D341Med (cell line): ENCODE measurements at regions not wholly inside any gene's neighbourhood (a gene's known extent, or its start where the extent isn't known, plus 50 kb on each side); places are given as distances from the start of the nearest gene placed in this dataset.
A peak's percentile ranks its signal among the peaks of the same experiment; 100 is the strongest.

Experiments used
- DNase-seq: peaks from one replicate; pipeline ENCODE4 v3.0.0; 2012; ENCODE audit warnings: low spot score

DNA sequence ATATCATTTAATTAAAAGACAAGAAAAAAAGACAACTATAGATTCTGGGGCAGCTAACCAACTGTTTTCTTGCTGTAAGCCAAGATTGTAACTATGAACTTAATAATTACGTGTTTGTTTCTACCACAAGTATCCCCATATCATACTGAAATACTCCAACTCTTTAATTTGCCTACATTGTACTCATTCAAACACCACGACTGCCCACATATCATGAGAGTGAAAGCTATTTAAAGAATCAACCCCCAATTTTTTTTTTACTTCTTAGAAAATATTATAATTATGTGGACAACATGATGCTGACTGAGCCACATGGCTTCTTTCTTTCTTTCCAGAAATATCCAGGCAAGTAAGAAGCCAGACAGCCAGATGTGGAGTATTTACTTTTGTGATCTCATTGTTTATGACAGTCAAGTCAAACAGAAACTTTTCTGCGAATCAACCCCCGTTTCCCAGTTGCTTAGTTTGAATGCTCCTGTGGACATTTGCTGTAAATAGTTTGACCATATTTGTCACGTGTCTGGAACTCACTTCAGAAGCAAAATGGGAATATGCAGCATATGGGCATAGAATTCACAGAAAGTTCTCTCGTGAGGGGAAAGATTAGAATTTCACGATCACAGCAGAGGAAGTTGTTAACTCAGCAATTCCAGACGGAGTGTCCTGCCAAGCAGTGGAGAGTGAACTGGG, 126.8 kb upstream of the PSMD7 start:
- no peak for DNase-seq

DNA sequence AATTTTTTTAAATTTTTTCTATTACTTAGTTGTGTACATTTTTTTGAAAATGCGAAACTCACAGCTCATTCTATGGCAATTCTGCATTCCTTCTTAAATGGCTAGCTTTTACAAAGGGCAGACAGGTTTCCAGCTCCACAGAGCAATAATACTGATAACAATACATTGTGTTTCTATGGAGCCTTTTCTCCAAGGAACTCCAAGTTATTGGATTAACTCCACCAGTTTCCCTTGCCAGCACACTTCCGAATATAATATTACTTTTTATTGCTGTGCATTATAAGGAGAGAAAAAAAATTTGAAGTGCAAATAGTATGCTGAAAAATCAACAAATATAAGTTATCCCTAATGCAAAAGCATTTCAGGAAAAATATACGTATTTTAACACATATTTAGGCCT, 127.5 kb upstream of the PSMD7 start:
- DNase-seq, result no peak

DNA sequence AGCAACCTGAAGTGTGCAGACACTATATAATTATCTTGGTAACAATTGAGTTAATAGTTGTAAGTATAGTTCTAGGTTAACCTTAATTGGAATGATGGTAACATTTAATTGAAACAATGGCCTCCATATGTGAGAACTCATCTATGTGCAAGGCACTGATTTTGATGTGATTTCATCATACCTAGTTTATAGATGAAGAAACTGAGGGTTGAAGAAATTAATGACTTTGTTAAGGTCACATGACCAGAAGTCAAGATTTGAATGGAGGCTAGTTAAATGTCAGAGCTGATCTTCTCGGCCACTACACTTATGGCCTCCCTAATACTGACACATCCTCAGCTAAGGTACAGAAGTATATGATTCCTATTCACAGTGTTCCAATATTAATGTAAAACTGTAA, 128.2 kb upstream of the PSMD7 start:
- DNase-seq, result no peak

DNA sequence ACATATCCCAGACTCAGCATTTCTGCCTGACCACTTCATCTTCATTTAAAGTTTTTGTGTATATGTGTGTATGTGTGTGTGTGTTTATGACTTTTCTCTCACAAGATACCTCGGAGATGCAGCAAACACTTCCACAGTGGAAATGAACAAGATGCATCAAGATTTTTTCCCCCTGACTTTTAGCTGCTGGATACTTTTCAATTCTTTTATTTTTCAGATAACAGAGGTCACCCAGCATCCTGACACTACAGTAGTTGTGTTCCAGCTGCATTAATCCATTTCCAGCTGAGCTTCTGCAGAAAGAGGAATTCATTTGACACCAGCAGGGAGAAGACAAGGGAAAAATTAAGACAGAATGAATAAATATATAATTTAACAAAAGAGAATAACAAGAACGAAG, 130.2 kb upstream of the PSMD7 start:
- no peak for DNase-seq

DNA sequence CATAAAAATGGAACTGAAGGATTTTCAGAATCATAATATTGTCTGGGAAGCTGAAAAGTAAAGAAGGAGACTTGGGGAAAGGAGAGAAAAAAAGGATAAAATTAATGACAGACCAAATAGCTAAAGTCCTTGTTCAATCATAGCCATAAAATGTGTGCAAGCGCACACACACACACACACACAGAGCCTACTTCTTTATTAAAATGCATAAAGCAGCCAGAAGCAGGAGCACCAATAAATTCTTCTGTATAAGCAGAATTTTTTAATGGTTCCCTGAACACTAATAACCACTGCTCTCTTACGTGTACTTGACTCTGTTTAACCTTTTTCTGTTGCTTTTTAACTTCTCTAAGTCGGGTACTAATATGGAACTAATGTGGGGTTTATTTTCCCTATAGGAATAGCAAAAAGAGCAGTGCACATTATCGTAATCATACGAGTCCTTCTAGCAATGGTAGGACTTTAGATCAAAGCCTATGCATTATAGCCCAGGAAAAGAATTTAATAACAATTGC, 131.0 kb upstream of the PSMD7 start:
- no peak for DNase-seq

DNA sequence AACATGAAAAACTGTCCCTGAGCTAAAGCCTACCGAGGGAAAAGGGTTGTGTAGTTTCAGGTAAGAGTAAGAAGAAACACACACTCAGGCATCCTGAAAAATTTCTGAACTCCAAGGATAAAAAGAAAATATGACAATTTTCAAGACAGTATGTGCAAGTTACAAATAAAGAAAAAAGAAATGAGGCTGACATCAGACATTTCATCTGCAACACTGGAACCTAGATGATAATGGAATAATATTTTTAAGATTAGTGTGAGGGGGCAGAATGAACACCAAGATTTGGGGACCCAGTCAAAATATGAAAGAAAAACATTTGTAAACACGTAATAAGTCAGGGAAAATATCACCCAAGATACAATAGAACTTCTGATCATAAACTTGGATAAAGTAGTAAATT, 135.9 kb upstream of the PSMD7 start:
- no peak for DNase-seq

DNA sequence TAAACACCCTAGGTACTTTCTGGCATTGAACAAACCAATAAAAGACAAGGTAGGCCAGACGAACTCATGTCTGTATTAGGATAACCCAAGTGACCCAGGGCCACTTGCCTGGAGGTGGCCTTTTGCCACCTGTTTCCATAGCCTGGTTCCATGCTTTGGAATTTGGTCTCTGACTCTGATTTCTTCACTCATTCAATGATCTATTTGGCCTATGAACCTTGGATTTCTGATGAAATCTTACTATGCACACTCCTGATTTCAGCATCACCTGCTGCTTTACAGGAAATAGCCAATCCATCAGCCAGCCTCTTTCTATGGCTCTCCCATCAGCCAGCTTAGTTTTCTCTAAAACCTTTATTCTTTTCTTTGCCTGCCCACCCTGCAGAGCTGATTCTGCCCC, 142.8 kb upstream of the PSMD7 start:
- no peak for DNase-seq

DNA sequence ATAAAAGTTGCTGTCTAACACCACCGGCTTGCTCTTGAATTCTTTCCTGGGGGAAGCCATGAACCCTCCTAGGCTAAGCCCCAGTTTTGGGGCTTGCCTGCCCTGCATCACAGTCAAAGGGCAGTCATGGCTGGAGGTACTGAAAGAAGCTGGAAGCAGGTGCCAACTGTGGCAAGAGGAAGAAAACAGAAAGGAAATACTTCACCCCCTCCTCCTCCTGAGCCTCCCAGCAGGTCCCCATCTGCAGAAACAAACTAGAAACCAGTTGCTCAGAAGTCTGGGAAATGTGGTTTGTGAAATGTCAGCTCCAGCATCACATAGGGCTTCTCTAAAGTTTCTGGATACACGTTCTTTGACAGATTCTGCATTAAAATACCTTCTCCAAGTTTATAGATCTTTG, 150.0 kb upstream of the PSMD7 start:
- no peak for DNase-seq

DNA sequence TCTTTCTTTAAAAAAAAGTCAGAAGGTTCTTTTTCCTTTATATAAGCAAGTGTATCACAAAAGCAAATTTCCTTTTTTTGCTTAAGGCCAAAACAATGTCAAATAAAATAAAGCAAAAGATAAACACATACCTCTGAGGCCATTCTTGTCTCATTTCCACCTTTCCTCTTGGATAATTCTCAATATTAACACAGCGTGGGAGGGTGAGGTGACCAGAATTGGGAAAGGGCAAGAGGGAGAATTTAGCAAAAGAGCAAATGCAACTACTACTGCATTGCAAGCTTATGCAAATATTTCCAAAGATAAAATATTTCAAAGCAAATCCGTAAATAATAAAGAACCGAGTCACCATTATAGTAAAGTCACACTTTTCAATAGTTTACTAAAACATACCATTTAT, 153.4 kb upstream of the PSMD7 start:
- DNase-seq, result no peak

DNA sequence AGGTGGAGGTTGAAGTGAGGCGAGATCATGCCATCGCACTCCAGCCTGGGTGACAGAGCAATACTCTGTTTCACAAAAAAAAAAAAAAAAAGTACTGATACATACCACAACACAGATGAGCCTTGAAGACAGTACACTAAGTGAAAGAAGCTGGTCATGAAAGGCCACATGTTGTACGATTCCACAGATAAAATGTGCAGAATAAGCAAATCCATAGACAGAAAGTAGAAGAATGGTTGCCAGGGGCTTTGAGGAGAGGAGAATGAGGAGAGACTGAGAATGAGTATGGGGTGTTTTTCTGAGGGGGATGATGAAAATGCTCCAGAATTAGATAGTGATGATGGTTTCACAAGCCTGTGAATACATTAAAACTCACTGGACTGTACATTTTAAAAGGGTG, 155.6 kb upstream of the PSMD7 start:
- DNase-seq, result no peak

DNA sequence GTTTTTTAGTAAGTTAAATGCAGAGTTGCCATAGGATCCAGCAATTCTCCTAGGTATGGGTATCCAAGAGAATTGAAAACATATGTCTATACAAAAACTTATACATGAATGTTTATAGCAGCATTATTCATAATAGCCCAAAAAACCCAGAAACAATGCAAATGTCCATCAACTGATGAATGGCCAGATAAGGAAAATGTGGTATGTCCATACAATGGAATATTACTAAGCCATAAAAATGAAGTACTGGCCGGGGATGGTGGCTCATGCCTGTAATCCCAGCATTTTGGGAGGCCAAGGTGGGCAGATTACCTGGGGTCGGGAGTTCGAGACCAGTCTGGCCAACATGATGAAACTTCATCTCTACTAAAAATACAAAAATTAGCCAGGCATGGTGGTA, 156.1 kb upstream of the PSMD7 start:
- DNase-seq, result no peak

DNA sequence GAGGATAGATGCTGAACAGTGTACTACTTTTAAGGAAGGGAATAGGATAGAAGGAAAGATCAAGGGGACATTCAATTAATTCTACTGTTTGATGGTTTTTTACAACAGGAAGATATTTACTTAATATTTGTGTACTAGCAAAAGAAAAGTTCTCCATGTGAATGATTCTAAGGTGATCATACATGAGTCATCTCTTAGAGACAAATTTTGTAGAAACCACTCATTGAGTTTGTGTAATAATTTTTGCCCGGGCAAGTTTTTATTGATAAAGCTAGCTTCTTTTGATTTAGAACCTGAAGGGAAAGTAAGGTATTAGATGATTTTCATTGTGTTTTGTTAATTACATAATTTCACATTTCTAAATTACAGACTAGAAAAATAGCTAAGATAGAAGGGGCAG, 172.8 kb upstream of the PSMD7 start:
- no peak for DNase-seq

DNA sequence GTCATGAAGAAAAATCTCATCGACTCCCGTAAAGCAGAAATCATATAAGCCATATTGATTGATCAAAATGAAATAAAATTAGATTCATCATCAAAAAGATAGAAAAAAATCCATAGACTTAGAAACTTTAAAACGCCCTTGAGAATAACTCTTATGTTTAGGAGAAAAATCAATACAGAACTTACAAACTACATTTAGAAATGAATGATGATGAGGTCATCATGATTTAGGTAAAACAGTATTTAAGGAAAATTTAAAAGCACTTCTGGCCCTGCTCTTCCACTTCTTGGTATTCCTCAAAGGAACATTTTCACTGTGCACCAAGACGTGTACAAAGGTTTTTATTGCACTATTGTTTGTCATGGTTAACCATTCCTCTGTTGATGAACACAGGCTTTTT, 173.4 kb upstream of the PSMD7 start:
- DNase-seq, result no peak

DNA sequence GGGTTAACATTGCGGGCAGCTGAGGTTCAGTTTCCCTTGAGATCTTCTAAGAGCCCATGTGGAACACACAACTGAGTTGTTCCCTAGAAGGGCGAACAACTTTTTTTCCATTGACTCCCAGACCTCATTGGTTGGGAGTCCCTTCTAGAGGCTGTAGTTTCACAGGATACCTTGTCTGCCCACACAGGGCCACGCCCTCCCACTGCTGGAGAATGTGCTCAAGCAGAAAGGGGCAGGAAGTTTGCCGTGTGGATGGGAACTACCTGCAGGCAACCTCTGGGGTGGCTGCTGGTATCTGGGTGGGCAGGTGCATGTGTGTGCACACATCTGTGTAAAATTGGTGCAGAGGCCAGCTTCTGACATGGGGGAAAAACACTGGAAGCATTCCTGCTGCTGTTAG, 178.8 kb upstream of the PSMD7 start:
- no peak for DNase-seq

DNA sequence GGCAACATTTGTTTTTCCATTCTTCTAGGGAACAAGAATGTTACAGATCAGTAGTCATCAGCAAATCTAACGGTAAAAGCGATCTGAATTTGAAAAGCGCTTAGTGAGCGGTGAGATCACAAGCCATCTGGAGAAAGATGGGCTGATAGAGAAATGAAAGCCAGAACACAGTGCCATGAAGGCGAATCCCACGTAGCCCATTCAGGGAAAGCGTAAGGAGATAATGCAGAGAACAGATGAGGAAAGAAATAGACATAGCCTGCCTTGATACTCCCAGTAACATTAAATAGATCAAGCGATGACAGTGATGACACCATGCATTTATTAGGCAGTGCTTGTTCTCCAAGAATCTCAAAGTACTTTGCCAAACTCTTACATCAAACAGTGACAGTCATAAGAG, 183.1 kb upstream of the PSMD7 start:
- no peak for DNase-seq

DNA sequence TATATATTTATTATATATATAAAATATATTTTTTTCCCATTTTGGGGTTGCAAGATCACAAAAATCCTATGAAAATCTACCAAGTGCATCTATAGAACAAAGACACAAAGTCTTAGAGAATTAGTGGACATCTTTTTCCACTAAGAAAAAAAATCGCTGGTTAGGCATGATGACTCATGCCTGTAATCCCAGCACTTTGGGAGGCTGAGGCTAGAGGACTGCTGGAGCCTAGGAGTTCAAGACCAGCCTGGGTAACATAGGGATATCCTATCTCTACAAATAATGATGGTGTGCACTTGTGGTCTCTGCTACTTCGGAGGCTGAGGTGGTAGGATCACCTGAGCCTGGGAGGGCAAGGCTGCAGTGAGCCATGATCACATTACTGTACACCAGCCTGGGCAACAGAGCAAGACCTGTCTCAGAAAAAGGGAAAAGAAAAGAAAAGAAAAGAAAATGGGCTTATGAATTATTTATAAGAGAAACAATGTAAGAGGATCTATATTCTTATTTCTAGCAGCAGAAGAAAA, 185.1 kb upstream of the PSMD7 start:
- DNase-seq, result no peak

DNA sequence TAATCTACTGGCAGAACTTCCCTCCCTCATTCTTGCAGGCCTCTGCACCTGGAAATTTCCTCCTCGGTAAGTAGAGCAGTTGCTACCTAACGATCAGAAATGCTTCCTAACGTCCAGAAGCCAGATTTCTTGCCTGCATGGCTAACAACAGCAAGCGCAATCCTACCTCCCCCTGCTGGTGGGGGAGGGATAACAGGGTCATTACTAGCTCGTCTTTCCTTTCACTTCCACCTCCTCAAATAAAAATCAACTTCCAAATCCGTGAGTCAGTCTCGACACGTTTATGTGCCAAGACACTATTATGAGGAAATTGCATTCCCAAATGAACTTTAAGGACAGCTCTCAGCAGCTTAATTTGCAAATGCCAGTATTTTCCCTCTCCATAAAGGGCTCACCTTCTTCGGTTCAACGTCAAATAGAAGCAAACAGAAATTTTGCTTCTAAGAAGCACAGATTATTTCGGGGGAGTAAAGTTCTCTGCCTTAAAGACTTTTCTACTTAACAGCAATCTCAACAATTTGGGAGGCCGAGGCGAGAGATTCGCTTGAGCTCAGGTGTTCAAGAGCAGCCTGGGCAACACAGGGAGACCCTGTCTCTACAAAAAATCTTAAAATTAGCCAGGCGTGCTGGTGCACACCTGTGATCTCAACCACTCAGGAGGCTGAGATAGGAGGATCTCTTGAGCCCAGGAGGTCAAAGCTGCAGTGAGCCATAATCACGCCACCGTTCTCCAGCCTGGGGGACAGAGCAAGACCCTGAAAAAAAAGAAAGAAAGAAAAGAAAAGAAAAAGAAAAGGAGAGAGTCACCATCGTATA, 188.6 kb upstream of the PSMD7 start:
- DNase-seq, result peak; percentile 62

DNA sequence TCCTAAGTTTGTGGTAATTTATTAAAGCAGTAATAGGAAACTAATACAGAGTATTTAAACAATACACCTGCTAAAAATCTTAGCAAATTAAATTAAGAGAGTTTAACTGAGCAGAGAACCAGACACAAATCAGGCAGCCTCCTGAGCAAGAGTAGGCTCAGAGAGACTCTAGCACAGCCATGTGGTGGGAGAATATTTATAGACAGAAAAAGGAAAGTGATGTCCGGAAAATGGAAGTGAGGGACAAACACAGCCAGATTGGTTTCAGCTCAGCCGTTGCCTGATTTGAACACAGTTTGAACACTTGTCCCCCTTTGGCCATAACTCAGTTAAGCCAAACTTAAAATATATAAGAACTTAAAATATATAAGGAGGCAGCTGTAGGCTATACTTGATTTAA, 192.6 kb upstream of the PSMD7 start:
- DNase-seq, result no peak

DNA sequence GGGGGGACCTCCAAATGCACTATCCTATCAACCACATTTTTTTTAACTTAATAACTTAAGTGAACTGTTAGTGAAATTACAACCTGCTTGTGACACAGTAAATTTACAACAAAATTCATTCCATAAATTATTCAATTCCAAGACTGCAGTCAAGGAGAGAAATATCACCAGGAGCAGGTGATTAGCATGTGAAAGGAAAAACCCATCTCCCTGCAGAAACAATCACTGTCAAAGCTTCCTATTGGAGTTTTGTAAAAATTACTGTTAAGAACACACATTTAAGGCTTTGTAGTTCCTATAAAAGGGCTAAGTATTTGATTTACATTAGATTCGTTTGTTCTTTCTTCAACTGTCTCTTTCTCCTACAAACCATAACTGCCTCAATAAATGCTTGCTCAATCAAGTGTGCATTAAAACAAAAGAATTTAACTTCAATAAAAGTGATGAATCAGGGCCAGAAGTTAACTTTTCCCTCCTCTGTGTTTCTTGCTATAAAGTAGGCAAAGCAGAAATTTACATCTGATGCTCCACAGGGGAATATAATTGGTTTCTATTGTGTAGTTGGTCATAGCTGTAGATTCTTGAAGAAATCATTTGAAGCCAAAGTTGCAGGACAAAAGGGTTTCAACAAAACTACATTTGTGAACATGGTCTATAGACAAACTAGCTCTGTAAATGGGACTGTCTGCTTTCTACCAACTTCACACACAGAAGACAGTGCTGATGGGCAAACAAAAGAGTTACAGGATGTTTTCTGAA, 195.1 kb upstream of the PSMD7 start:
- no peak for DNase-seq

DNA sequence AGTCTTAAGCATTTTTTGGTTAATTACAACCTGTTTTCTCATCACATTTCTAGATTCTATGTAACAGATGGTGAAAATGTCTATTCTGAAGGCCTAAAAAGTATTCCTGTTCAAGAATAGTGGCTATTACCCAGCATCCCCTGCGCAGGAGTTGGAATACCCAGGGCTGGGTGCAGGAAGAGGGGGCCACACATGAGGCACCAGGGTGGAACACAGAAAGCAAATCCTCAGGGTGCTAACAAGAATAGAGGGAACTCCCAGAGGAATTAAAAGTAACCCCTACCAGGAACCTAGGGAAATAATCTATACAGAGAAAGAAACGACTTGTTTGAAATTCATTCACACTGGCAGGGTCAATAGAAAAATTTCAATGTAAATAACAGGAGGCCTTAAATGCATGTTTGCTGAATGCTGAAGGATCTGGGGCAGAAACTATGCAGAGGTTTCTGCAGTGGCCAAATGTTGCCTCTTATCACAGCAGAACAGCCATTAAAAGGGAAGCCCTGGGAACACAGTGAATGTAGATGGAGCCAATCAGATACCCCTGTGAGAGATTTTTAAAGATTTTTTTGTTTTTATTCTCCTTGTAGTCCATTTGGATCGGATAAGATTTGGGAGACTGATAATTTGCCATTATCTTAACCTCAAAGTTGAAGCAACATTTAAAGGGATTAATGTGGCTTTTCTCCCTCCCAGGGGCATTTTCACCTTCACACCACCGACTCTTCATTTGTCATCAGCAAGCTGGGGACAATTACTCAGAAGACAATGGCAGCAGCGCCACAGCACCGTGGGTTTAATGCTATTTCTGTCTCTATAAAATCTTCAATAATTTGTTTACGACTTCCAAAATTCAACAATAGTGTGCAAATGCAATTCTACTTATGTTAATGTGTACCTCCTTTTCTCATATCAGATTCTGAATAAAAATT, 196.0 kb upstream of the PSMD7 start:
- DNase-seq, result peak; percentile 25

DNA sequence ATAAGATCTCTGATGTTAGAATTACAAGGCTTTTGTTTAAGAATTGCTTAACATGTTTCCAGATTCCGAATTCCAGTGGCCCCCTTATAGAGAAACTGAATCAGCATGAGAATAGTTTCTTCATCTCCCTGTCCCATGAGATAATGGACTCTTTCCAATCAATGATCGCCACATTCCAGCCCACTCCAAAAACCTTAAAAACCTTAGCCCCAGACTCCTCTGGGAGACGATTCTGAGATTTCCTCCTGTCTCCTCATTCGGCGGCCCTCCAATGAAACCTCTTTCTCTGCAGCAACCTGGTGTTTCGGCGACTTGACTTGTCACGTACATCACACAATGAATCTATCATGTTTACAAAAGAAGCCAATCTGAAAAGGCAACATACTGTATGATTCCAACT, 197.1 kb upstream of the PSMD7 start:
- DNase-seq, result no peak

DNA sequence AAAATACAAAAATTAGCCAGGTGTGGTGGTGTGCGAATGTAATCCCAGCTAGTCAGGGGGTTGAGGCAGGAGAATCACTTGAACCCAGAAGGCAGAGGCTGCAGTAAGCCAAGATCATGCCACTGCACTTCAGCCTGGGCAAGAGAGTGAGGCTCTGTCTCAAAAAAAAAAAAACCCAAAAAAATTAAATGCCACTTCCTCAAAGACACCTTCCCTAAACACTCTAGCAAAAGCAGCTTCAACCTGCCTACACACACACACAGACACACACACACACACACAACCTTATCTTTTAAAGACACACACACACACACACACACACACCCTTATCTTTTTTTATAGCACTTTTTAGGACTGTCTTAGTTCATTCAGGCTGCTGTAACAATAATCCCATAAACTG, 201.7 kb upstream of the PSMD7 start:
- DNase-seq, result no peak
